ENCODE measurements at regions not wholly inside any gene's neighbourhood (a gene's known extent, or its start where the extent isn't known, plus 50 kb on each side); places are given as distances from the start of the nearest gene placed in this dataset.
"Not testable (repeated sequence)": the region's sequence is repeated elsewhere in the genome, so short reads cannot be mapped to it uniquely, and the experiment has no call there.

GRCh38 chr22:23437779-23438178 is 142.3 kb downstream of the IGLL1 start:
- DNase-seq (ENCODE audit: low read depth in 2 of 2), result no peak

DNA sequence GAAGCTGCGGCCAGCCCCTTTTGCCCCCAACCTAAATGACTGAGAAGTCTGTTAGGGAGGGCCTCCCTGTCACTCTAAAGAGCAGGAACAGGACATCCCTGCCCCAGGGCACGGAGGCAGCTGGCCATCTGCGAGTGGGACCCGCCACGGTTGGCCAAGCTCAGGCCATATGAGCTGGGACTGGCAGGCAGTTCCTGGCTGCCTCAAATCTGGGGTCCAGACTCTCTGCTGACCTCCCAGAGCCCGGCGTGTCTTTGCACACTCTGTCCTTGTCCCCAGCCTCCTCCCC is 143.0 kb downstream of the IGLL1 start:
- not testable (repeated sequence) for DNase-seq (ENCODE audit: low read depth in 2 of 2)

DNA sequence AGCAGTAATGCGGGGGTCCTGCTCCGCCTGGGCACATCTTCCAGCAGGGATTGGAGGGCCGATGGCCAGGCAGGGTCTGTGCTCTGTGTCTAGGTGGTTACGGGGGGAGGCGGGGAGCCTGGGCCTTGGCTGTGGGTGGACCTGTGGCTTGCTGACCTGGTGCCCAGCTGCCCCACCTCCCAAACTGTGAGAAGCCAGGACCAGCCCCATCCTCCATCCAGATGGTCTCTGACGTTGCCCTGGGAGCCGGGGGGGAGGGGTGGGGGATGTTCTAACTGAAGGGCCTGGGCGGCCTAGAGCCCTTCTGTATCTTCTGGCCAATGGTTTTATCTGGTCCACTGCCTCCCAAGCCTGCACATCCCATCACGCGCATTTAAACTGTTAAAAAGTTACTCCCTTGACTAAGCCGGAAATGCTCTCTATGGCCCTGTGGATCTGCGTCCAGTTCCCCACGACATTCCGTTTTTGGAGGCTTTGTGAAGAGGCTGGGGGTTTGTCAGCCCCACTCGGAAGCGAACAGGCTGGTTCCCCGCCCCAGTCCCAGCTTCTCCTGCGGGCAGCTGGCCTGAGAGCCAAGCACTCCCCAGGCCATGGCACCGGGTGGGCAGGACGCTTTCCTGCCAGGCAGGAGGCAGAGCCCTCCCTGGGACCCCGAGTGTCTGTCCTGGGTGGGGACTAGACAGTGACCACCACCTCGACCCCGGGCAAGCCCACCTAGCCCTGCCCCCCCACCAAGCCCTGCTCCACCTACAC is 143.6 kb downstream of the IGLL1 start:
- not testable (repeated sequence) for DNase-seq (ENCODE audit: low read depth in 2 of 2)

DNA sequence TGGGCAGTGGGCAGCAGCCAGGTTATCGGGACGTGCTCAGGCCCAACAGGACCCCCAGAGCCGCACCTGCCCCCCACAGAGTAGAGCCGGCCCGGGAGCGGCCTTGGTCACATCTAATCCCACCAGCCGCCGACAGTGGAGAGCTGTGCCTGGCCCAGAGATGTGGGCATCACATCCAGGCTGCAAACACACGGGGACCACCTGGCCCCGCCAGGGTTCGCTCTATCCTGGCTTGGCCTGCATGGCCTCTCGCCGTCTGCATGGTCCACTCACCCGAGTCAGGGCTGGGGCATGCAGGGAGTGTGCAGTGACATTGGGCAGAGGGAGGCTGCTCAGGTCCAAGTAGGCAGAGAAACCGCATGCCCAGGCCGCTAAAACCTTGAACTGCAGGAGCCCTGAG is 144.9 kb downstream of the IGLL1 start:
- not testable (repeated sequence) for DNase-seq (ENCODE audit: low read depth in 2 of 2)

DNA sequence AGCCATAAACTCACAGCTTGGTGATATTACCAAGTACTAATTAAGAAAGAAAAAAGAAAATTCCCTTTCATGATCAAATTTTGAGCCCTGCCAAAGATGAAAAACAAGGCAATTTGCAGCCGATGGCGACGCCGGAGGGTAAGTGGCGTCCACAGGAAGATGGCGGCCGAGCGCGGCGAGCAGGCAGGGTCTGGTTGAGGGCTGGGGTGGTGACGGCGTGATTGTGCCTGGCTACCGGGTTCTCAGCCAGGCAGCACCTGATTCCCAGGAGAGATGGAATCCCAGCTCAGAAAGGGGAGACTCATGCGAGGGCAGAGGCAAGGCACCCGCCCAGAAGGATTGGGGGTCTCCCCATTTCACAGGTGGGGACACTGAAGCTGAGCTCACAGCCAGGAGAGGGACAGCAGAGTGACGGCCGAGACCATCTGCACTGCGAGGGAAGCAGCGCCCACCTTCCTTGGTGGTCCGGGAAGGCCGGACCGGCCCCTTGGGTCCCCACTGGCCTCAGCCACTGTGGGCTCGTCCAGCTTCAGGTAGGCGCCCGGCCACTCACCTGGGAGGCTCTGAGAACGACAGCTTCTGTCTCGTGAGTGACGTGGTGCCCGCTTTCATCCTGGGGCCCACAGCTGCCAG is 145.8 kb downstream of the IGLL1 start:
- DNase-seq (ENCODE audit: low read depth in 2 of 2), result not testable (repeated sequence)

- peak in 1 of 2 donors; percentile 7 for DNase-seq (ENCODE audit: low read depth in 2 of 2)
These were observed 146.7 kb downstream of the IGLL1 start for GRCh38 chr22:23433127-23434005.

- not testable (repeated sequence) for DNase-seq (ENCODE audit: low read depth in 2 of 2)
These were observed 147.4 kb downstream of the IGLL1 start for GRCh38 chr22:23432719-23433118.

DNA sequence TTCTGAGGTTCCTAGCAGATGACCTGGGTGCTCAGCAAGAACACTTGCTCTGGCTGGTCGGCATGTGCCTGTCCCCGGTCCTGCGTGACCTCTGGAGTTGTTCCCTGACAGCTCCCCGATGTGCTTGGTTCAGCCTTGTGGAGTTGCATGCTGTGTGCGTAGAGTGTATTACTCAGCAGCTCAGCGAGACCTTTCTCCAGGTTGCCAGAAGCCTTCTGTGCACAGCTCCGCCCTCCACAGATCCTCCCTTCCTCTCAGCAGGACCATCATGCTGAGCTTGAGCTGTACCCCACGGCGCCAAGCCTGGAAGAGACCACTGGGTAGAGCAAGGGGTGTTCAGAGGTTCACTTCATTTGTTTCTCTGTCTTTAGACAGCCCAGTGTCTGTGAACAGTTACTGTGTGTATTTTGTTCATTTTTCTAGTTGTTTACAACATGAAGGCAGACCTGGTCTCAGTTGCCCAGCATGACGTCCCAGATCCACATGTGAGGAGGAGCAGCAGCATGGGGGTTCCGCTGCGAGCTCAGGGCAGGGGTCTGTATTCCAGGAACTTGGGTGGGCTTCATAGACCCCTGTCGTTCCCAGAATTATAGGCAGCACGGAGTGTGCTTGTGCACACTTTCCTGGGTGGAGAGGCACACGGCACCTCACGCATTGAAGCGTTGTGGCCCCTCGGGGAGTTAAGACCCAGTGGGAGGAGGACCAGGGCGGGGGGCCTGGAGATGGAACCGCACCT is 148.6 kb downstream of the IGLL1 start:
- no peak for DNase-seq (ENCODE audit: low read depth in 2 of 2)

DNA sequence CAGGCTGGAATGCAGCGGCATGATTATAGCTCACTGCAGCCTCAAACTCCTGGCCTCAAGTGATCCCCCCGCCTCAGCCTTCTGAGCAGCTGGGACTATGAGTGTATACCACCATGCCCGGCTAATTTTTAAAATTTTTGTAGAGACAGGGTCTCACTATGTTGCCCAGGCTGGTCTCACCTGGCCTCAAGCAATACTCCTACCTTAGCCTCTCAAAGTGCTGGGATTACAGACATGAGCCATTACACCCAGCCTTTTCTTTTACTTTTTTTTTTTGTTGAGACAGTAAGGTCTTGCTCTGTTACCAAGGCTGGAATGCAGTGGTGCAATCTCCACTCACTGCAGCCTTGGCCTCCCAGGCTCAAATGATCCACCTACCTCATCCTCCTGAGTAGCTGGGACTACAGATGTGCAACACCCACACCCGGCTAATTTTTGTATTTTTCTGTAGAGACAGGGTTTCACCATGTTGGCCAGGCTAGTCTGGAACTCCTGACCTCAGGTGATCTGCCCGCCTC is 155.5 kb downstream of the IGLL1 start:
- not testable (repeated sequence) for DNase-seq (ENCODE audit: low read depth in 2 of 2)

GRCh38 chr22:23424031-23424430 is 156.1 kb downstream of the IGLL1 start:
- no peak for DNase-seq (ENCODE audit: low read depth in 2 of 2)

DNA sequence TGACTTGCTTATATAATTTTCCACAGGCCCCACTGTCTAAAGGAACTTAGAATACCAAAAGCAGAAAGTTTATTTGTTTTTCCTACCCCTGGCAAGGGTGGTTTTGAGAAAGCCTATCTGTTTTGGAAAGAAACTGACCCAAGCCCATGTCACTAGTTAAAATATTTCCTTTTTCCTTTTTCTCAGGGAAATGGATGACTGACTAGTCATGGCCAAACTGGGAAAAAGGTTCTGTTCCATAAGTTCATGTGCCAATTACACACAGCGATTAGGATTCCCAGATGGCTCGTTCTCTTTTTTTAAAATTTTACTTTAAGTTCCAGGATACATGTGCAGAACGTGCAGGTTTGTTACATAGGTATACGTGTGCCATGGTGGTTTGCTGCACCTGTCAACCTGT is 157.8 kb downstream of the IGLL1 start:
- DNase-seq (ENCODE audit: low read depth in 2 of 2), result not testable (repeated sequence)

DNA sequence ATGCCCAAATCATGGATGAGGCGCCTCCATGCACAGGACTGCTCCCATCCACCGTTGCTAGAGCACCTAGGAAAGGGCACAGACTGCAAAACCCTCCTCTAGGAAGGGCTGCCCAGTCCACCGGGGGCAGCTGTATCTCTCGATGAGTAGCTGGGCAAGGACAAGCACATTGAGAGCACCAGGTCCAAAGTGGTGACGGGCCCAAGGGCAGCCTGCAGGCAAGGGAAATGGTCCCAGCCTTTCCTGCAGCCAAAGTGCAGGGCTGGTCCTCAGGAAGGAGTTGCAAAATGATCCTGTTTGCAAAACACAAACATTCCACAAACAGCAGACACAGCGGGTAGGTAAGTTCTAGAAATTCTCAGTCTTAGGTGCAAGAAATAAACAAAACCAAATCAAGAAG is 158.8 kb downstream of the IGLL1 start:
- DNase-seq (ENCODE audit: low read depth in 2 of 2), result not testable (repeated sequence)

GRCh38 chr22:23419931-23420330 is 160.2 kb downstream of the IGLL1 start:
- no peak for DNase-seq (ENCODE audit: low read depth in 2 of 2)

- no peak for DNase-seq (ENCODE audit: low read depth in 2 of 2)
These were observed 160.9 kb downstream of the IGLL1 start for GRCh38 chr22:23419171-23419570.

DNA sequence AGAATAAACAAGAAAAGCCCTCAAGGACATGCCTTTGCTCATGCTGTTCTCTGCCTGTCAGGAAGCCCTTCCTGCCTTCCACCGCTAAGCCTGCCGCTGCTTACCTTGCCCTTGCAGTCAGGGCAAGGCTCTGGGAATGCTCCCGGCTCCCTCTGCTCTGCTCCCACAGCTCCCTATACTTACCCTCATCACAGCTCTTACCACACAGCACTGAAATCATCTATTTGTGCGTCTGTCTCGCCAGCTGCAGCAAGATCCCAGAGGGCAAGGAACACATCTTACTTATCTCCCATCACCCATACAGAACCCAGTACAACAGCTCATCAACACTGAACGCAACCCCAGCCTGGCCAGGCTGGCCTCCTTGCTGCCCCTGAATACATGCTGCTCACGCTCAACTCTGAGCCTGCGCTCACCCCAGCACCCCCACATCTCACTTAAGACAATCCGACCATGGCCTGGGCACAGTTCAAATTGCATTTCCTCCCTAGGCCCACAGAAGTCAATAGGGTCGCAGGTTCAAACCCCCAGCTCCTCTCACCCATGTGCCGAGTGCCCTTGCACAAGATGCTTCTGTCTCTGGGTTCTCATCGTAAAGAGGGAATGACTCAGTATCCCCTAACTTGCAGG is 161.8 kb downstream of the IGLL1 start:
- DNase-seq (ENCODE audit: low read depth in 2 of 2), result no peak

GRCh38 chr22:23417327-23417726 is 162.8 kb downstream of the IGLL1 start:
- not testable (repeated sequence) for DNase-seq (ENCODE audit: low read depth in 2 of 2)

- not testable (repeated sequence) for DNase-seq (ENCODE audit: low read depth in 2 of 2)
These were observed 163.9 kb downstream of the IGLL1 start for GRCh38 chr22:23416169-23416690.

GRCh38 chr22:23415490-23415851 is 164.6 kb downstream of the IGLL1 start:
- DNase-seq (ENCODE audit: low read depth in 2 of 2), result no peak

DNA sequence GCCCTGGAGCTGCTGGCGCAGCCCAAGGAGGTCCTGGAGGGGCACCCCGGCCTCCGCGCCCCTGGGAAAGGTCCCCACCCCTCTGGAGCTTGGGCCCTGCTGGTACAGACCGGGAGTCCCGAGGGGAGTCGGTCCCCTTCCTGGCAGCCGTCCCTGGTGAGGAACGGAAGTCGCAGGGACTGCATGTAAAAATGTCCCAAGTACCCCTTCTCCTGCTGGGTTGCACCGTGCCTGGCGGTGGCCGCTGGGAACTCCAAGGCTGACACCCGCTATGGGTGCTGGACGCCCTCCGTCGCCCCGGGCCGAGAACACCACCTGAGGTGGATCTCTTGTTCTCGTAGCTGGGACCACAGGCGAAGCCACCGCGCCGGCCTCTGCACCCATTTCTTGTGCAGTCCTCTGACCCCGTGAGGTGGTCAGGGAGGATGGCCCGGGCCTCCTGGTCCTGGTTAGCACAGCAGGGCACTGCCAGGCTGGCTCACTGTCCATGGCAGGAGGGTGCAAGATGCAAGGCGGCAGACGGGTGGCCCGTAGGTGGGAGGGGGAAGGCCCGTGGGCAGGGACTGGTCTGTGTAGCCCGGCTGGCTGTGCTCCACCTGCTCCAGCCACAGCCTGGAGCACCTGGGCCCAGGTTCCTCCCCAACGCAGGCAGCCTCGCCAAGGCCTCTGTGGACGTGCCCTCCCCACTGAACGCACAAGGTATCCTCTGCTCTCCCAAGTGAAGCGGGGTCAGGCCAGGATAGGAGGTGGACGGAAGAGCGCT is 165.2 kb downstream of the IGLL1 start:
- DNase-seq (ENCODE audit: low read depth in 2 of 2), result no peak

DNA sequence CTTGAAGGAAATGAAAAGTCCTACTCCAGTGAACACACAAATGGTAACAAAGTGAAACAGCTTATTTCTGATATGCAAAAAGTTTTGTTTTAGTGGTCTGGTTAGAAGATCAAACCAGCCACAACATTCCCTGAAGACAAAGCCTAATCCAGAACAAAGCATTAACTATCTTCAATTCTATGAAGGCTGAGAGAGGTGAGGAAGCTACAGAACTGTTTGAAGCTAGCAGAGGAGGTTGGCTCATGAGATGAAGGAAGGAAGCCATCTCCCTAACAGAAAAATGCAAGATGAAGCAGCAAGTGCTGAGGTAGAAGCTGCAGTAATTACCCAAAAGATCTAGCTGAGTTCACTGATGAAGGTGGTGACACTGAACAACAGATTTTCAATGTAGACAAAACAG is 168.4 kb downstream of the IGLL1 start:
- no peak for DNase-seq (ENCODE audit: low read depth in 2 of 2)
